GM12874 (cell line): ENCODE measurements at regions not wholly inside any gene's neighbourhood (a gene's known extent, or its start where the extent isn't known, plus 50 kb on each side); places are given as distances from the start of the nearest gene placed in this dataset.

Experiments
- TF ChIP-seq, protein P1 (sequence below): IDR thresholded peaks from 2 replicates; pipeline ENCODE4 v1.5.1; 2011; ENCODE audit warnings: low read depth, mild to moderate bottlenecking, control low read depth, low read length, moderate library complexity; ENCODE audit not compliant: insufficient read depth

- TF ChIP-seq, protein P1, sequence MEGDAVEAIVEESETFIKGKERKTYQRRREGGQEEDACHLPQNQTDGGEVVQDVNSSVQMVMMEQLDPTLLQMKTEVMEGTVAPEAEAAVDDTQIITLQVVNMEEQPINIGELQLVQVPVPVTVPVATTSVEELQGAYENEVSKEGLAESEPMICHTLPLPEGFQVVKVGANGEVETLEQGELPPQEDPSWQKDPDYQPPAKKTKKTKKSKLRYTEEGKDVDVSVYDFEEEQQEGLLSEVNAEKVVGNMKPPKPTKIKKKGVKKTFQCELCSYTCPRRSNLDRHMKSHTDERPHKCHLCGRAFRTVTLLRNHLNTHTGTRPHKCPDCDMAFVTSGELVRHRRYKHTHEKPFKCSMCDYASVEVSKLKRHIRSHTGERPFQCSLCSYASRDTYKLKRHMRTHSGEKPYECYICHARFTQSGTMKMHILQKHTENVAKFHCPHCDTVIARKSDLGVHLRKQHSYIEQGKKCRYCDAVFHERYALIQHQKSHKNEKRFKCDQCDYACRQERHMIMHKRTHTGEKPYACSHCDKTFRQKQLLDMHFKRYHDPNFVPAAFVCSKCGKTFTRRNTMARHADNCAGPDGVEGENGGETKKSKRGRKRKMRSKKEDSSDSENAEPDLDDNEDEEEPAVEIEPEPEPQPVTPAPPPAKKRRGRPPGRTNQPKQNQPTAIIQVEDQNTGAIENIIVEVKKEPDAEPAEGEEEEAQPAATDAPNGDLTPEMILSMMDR = no peak
Observed at GRCh38 chr14:45743884-45744283, 490.9 kb upstream of the MIS18BP1 start.

- TF ChIP-seq, protein P1 = no peak
Observed at GRCh38 chr14:45742187-45742586, 489.2 kb upstream of the MIS18BP1 start.

DNA sequence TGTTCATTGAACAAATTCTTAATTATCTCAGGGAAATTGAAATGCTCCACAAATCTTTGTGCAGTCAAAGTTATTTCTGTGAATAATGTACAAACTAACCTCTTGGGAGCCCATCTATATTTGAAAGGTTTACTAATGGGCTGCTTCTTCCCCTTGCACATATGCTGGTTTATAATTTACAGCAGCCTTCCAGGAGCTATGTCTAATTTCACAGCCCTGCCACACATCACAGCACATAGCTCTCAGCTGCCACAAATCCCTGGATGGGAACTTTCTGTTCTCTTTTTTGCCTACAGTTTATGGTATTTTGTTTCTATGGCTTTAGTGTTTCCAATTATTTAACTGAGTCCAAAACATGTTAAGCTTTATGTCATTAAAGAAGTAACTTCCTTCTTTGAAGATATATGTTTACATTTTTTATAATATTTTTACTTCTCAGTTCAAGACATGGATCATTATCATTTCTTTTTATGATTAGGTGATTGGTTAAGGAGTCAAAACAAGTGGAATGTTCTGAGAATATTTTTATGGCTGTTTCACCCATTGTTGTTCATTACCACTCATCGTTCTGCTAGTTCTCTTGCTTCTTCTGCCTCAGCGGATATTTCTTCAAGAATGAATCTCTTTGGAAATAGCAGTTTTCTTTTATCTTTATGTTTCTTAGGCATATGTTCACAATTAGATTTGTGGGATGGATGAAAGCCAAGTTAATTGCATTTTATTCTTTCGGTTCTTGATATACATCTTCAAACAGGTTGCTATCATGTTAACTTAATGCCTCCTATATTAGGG, 475.6 kb upstream of the MIS18BP1 start:
- TF ChIP-seq, protein P1 = no peak

GRCh38 chr14:45727133-45727532, 474.1 kb upstream of the MIS18BP1 start:
- TF ChIP-seq, protein P1 = no peak

- TF ChIP-seq, protein P1 = no peak
Observed at GRCh38 chr14:45721472-45721871, 468.5 kb upstream of the MIS18BP1 start.

DNA sequence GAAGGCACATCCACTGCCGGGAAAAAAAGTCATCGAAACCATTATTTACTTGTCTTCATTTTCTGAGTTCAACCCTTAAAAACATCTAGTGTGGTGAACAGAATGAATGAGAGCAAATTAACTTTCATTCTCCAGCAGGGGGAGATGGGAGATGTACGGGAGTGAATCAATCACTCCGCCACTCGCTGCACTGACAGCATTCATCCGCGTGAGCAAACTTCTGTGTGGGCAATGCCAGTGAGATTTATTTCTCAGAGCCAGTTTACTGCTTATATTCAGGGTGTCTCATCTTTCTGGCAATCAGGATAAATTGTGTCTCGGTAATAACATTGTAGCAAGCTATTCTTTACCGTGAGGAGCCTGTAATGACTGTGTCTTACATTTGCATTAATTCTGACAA, 463.6 kb upstream of the MIS18BP1 start:
- TF ChIP-seq, protein P1 = no peak

GRCh38 chr14:45715946-45716345, 462.9 kb upstream of the MIS18BP1 start:
- TF ChIP-seq, protein P1 = no peak
